H9 (cell line): ENCODE measurements at regions not wholly inside any gene's neighbourhood (a gene's known extent, or its start where the extent isn't known, plus 50 kb on each side); places are given as distances from the start of the nearest gene placed in this dataset.

ENCODE experiments used
- DNase-seq: peaks from one replicate; pipeline ENCODE4 v3.0.0-alpha.2; 2017
- H2AFZ ChIP-seq: one replicate; pipeline ENCODE4 v1.6.1; 2013; ENCODE audit warnings: mild to moderate bottlenecking, low read length, control low read depth, moderate library complexity
- H2AK5ac ChIP-seq: 2 replicates; pipeline ENCODE4 v1.6.1; 2013; ENCODE audit warnings: low read length, control low read depth, mixed read lengths; ENCODE audit not compliant: insufficient read length
- H2BK120ac ChIP-seq: one replicate; pipeline ENCODE4 v1.6.1; 2013; ENCODE audit warnings: low read depth, mild to moderate bottlenecking, low read length, control low read depth, inconsistent platforms; ENCODE audit not compliant: poor library complexity, severe bottlenecking
- H2BK12ac ChIP-seq: 2 replicates; pipeline ENCODE4 v1.6.1; 2013; ENCODE audit warnings: low read length, control low read depth, mixed read lengths, low read depth; ENCODE audit not compliant: insufficient read length
- H2BK15ac ChIP-seq: 2 replicates; pipeline ENCODE4 v1.6.1; 2013; ENCODE audit warnings: low read depth, low read length, control low read depth
- H2BK20ac ChIP-seq: one replicate; pipeline ENCODE4 v1.6.1; 2013; ENCODE audit warnings: low read depth, mild to moderate bottlenecking, low read length, control low read depth, inconsistent platforms; ENCODE audit not compliant: poor library complexity, severe bottlenecking
- H2BK5ac ChIP-seq: 2 replicates; pipeline ENCODE4 v1.6.1; 2013; ENCODE audit warnings: low read length, control low read depth, mixed read lengths; ENCODE audit not compliant: insufficient read length
- H3K14ac ChIP-seq: 2 replicates; pipeline ENCODE4 v1.6.1; 2013; ENCODE audit warnings: low read length, control low read depth; ENCODE audit not compliant: insufficient read depth
- H3K18ac ChIP-seq: 2 replicates; pipeline ENCODE4 v1.6.1; 2013; ENCODE audit warnings: low read depth, mild to moderate bottlenecking, mixed read lengths, low read length, control low read depth; ENCODE audit not compliant: insufficient read length
- H3K23ac ChIP-seq: 2 replicates; pipeline ENCODE4 v1.6.1; 2013; ENCODE audit warnings: low read length, control low read depth, mixed read lengths, low read depth; ENCODE audit not compliant: insufficient read length
- H3K23me2 ChIP-seq: 2 replicates; pipeline ENCODE4 v1.6.1; 2013; ENCODE audit warnings: low read depth, mild to moderate bottlenecking, mixed read lengths, low read length, control low read depth; ENCODE audit not compliant: insufficient read length, poor library complexity, severe bottlenecking
- H3K27ac ChIP-seq: 2 replicates; pipeline ENCODE4 v1.5.1; 2013; ENCODE audit warnings: low read length, control low read depth, mixed read lengths, low read depth; ENCODE audit not compliant: insufficient read length
- H3K27me3 ChIP-seq: 2 replicates; pipeline ENCODE4 v1.6.1; 2013; ENCODE audit warnings: low read length, control low read depth, inconsistent platforms; ENCODE audit not compliant: insufficient read depth
- H3K4ac ChIP-seq: 2 replicates; pipeline ENCODE4 v1.6.1; 2013; ENCODE audit warnings: low read depth, mild to moderate bottlenecking, control low read depth, inconsistent platforms, low read length, moderate library complexity
- H3K4me1 ChIP-seq: 2 replicates; pipeline ENCODE4 v1.6.1; 2013; ENCODE audit warnings: low read length, control low read depth, inconsistent platforms; ENCODE audit not compliant: insufficient read depth
- H3K4me2 ChIP-seq: 2 replicates; pipeline ENCODE4 v1.6.1; 2013; ENCODE audit warnings: low read length, control low read depth, mixed read lengths; ENCODE audit not compliant: insufficient read length, insufficient read depth
- H3K56ac ChIP-seq: 2 replicates; pipeline ENCODE4 v1.6.1; 2013; ENCODE audit warnings: low read depth, mild to moderate bottlenecking, mixed read lengths, low read length, control low read depth; ENCODE audit not compliant: insufficient read length
- H3K79me1 ChIP-seq: 2 replicates; pipeline ENCODE4 v1.6.1; 2013; ENCODE audit warnings: low read depth, mild to moderate bottlenecking, moderate library complexity, low read length, control low read depth, inconsistent platforms; ENCODE audit not compliant: insufficient read depth, poor library complexity, severe bottlenecking
- H3K79me2 ChIP-seq: 2 replicates; pipeline ENCODE4 v1.6.1; 2013; ENCODE audit warnings: low read length, control low read depth, inconsistent platforms; ENCODE audit not compliant: insufficient read depth
- H3K9ac ChIP-seq: 2 replicates; pipeline ENCODE4 v1.6.1; 2013; ENCODE audit warnings: low read length, control low read depth, mixed read lengths; ENCODE audit not compliant: insufficient read length; ENCODE audit errors: extremely low read depth
- H3K9me3 ChIP-seq: one replicate; pipeline ENCODE4 v1.6.1; 2013; ENCODE audit warnings: low read depth, low read length, inconsistent platforms; ENCODE audit not compliant: control insufficient read depth
- H3T11ph ChIP-seq: one replicate; pipeline ENCODE4 v1.6.1; 2013; ENCODE audit warnings: mild to moderate bottlenecking, low read length, control low read depth, inconsistent platforms
- H4K20me1 ChIP-seq: one replicate; pipeline ENCODE4 v1.6.1; 2013; ENCODE audit not compliant: control insufficient read depth, insufficient read length, insufficient read depth
- H4K5ac ChIP-seq: 2 replicates; pipeline ENCODE4 v1.6.1; 2013; ENCODE audit warnings: low read depth, mild to moderate bottlenecking, mixed read lengths, low read length, control low read depth; ENCODE audit not compliant: insufficient read length
- H4K8ac ChIP-seq: replicated peaks from 2 replicates; pipeline ENCODE4 v1.6.1; 2013; ENCODE audit warnings: low read length, control low read depth, mixed read lengths, low read depth; ENCODE audit not compliant: insufficient read length
- H4K91ac ChIP-seq: 2 replicates; pipeline ENCODE4 v1.6.1; 2013; ENCODE audit warnings: low read depth, mild to moderate bottlenecking, moderate library complexity, mixed read lengths, low read length, control low read depth; ENCODE audit not compliant: insufficient read length
- H3K27ac Mint-ChIP-seq, 3 experiments: 2 replicates in 2 of 3; 3 replicates in 1 of 3; pipeline ENCODE4 v1.8.0; 2020 to 2021; ENCODE audit warnings: mixed read lengths in 3 of 3, mild to moderate bottlenecking in 1 of 3, moderate library complexity in 1 of 3
- H3K27me3 Mint-ChIP-seq: 2 replicates; pipeline ENCODE4 v1.8.0; 2021; ENCODE audit warnings: low read depth, mild to moderate bottlenecking, moderate library complexity, mixed read lengths
- H3K36me3 Mint-ChIP-seq, 3 experiments: 2 replicates in 2 of 3; 3 replicates in 1 of 3; pipeline ENCODE4 v1.8.0; 2020 to 2021; ENCODE audit warnings: low read depth in 3 of 3, mixed read lengths in 3 of 3; ENCODE audit not compliant: insufficient read depth in 1 of 3
- H3K4me1 Mint-ChIP-seq, 2 experiments: 2 replicates each; pipeline ENCODE4 v1.8.0; 2020; ENCODE audit warnings: mixed read lengths in 2 of 2
- H3K4me3 Mint-ChIP-seq, 2 experiments: 2 replicates in 1 of 2; 3 replicates in 1 of 2; pipeline ENCODE4 v1.8.0; 2020 to 2021; ENCODE audit warnings: mild to moderate bottlenecking in 2 of 2, mixed read lengths in 2 of 2, moderate library complexity in 1 of 2
- H3K9me3 Mint-ChIP-seq, 2 experiments: 2 replicates in 1 of 2; 3 replicates in 1 of 2; pipeline ENCODE4 v1.8.0; 2020; ENCODE audit warnings: mild to moderate bottlenecking in 2 of 2, mixed read lengths in 2 of 2, moderate library complexity in 1 of 2
- CTCF ChIP-seq: fragments of 200-600 bp; sonication (generic); conservative IDR thresholded peaks from 3 replicates; pipeline ENCODE4 v1.8.0; 2021; ENCODE audit warnings: antibody characterized with exemption, mild to moderate bottlenecking
- WGBS: extraction: QIAGEN DNeasy Blood & Tissue Kit; methylation state at CpG from one replicate; pipeline ENCODE4 v1.1.7; 2013; ENCODE audit warnings: missing lambda C conversion rate, low lambda C conversion rate, mixed read lengths; ENCODE audit not compliant: insufficient read length; ENCODE audit errors: extremely low coverage; 5-methylcytosine and 5-hydroxymethylcytosine counted together

GRCh38 chr9:135225619-135226228 is 138.3 kb downstream of the OLFM1 start:
- Histone ChIP-seq H3K14ac (no peak overlapping the region), H3K9ac (no peak overlapping the region), H3K79me1 (no peaks in the 10 kb centered on the region), H3K23me2 (no peaks in the 10 kb centered on the region), H3K9me3 (no peaks in the 10 kb centered on the region), H3K27ac (no peak overlapping the region), H3T11ph (no peak overlapping the region), H3K56ac (no peak overlapping the region), H2BK12ac (no peak overlapping the region), H3K27me3 (no peaks in the 10 kb centered on the region), H2AFZ (no peak overlapping the region), H3K4ac (no peak overlapping the region), H2AK5ac (no peak overlapping the region), H2BK120ac (no peak overlapping the region), H4K8ac (peak overlapping the region; percentile 1), H3K18ac (no peak overlapping the region), H4K20me1 (no peaks in the 10 kb centered on the region), H2BK5ac (no peak overlapping the region), H4K5ac (peak overlapping the region; percentile 4), H3K79me2 (no peaks in the 10 kb centered on the region), H2BK15ac (no peak overlapping the region), H3K23ac (no peak overlapping the region), H4K91ac (no peak overlapping the region), H3K4me1 (no peaks in the 10 kb centered on the region), H2BK20ac (no peak overlapping the region), H3K4me2 (no peak overlapping the region)
- Mint-ChIP-seq H3K9me3 (no peaks in the 10 kb centered on the region), H3K4me3 (no peak overlapping the region), H3K4me1 (peaks cover 23 to 25% of the 10 kb centered on the region in 2 experiments), H3K27me3 (peaks cover 3% of the 10 kb centered on the region), H3K36me3 (no peaks in the 10 kb centered on the region), H3K27ac (no peak overlapping the region)
- WGBS, result no CpG with 5 or more reads among the region's 11 CpGs
- TF ChIP-seq CTCF, result no peak
- DNase-seq, result no peak
